Thoracic aorta (tissue), 2 donors: ENCODE measurements at regions not wholly inside any gene's neighbourhood (a gene's known extent, or its start where the extent isn't known, plus 50 kb on each side); places are given as distances from the start of the nearest gene placed in this dataset.
"Not testable (repeated sequence)": the region's sequence is repeated elsewhere in the genome, so short reads cannot be mapped to it uniquely, and the experiment has no call there.

Source experiments
- ATAC-seq: fragments of 150-250 bp; one replicate; pipeline ENCODE4 v1.8.0; 2017; ENCODE audit warnings: low read depth; ENCODE audit not compliant: insufficient number of reproducible peaks, low FRiP score
- DNase-seq: peaks from one replicate; pipeline ENCODE4 v3.0.0-alpha.2; 2020; ENCODE audit warnings: low spot score
- H3K27ac ChIP-seq, 2 donors: fragments of 200-600 bp; sonication (generic); 1 replicate in 1 of 2; 2 replicates in 1 of 2; pipeline ENCODE4 v1.5.1; 2016; ENCODE audit warnings: mild to moderate bottlenecking in 2 of 2, moderate library complexity in 2 of 2
- H3K27me3 ChIP-seq: fragments of 200-600 bp; sonication (generic); replicated peaks from 2 replicates; pipeline ENCODE4 v1.6.0; 2016; ENCODE audit warnings: mild to moderate bottlenecking; ENCODE audit not compliant: insufficient read depth
- H3K36me3 ChIP-seq: fragments of 200-600 bp; sonication (generic); one replicate; pipeline ENCODE4 v1.5.1; 2016
- H3K4me1 ChIP-seq, 2 donors: fragments of 200-600 bp; sonication (generic); 1 replicate in 1 of 2; 2 replicates in 1 of 2; pipeline versions ENCODE4 v1.5.1 to v1.6.0; 2016; ENCODE audit warnings: low read depth in 2 of 2, mild to moderate bottlenecking in 1 of 2; ENCODE audit not compliant: control insufficient read depth in 1 of 2
- H3K4me3 ChIP-seq: fragments of 200-600 bp; sonication (generic); 2 replicates; pipeline ENCODE4 v1.5.1; 2016; ENCODE audit warnings: mild to moderate bottlenecking
- H3K9me3 ChIP-seq: fragments of 200-600 bp; sonication (generic); 2 replicates; pipeline ENCODE4 v1.5.1; 2016
- CTCF ChIP-seq: fragments of 200-600 bp; sonication (generic); IDR thresholded peaks from one replicate; pipeline ENCODE4 v1.5.1; 2019; ENCODE audit warnings: antibody characterized with exemption

- TF ChIP-seq CTCF: no peak
- Histone ChIP-seq H3K27me3 (no peaks in the 10 kb centered on the region), H3K4me1 (peaks cover 6 to 16% of the 10 kb centered on the region in 2 donors), H3K36me3 (no peaks in the 10 kb centered on the region), H3K4me3 (no peak overlapping the region), H3K27ac (no peak overlapping the region), H3K9me3 (no peaks in the 10 kb centered on the region)
- DNase-seq: no peak
- ATAC-seq: no peak
These were observed 118.4 kb upstream of the SPRED1 start for GRCh38 chr15:38134252-38134651.

- not testable (repeated sequence) for H3K27ac ChIP-seq, H3K9me3 ChIP-seq, H3K4me1 ChIP-seq, H3K27me3 ChIP-seq, ATAC-seq, DNase-seq, H3K4me3 ChIP-seq, H3K36me3 ChIP-seq
These were observed 110.4 kb upstream of the SPRED1 start for GRCh38 chr15:38142195-38142594.

GRCh38 chr15:38144921-38145320, 107.7 kb upstream of the SPRED1 start:
- Histone ChIP-seq H3K4me3 (no peak overlapping the region), H3K27ac (no peak overlapping the region), H3K4me1 (no peaks in the 10 kb centered on the region), H3K36me3 (no peaks in the 10 kb centered on the region), H3K9me3 (no peaks in the 10 kb centered on the region), H3K27me3 (no peaks in the 10 kb centered on the region)
- ATAC-seq: no peak
- DNase-seq: no peak
- TF ChIP-seq CTCF: no peak

- Histone ChIP-seq H3K4me3 (no peak overlapping the region), H3K27me3 (no peaks in the 10 kb centered on the region), H3K4me1 (no peaks in the 10 kb centered on the region), H3K36me3 (no peaks in the 10 kb centered on the region), H3K9me3 (peaks cover 5% of the 10 kb centered on the region), H3K27ac (no peak overlapping the region)
- no peak for ATAC-seq
- DNase-seq: no peak
- no peak for TF ChIP-seq CTCF
These were observed 107.0 kb upstream of the SPRED1 start for GRCh38 chr15:38145651-38146111.

- Histone ChIP-seq H3K4me3 (no peak overlapping the region), H3K27me3 (no peaks in the 10 kb centered on the region), H3K4me1 (no peaks in the 10 kb centered on the region), H3K9me3 (peaks cover 7% of the 10 kb centered on the region), H3K27ac (no peak overlapping the region), H3K36me3 (no peaks in the 10 kb centered on the region)
- no peak for TF ChIP-seq CTCF
- DNase-seq (no peak), ATAC-seq (no peak)
These were observed 105.4 kb upstream of the SPRED1 start for GRCh38 chr15:38147246-38147645.

GRCh38 chr15:38148471-38148870, 104.2 kb upstream of the SPRED1 start:
- ATAC-seq (no peak), DNase-seq (no peak)
- peaks cover 7% of the 10 kb centered on the region for H3K9me3 ChIP-seq
- no peaks in the 10 kb centered on the region for H3K4me1 ChIP-seq
- no peak for TF ChIP-seq CTCF
- H3K27me3 ChIP-seq: no peaks in the 10 kb centered on the region
- no peak overlapping the region for H3K4me3 ChIP-seq
- H3K36me3 ChIP-seq: no peaks in the 10 kb centered on the region
- H3K27ac ChIP-seq: no peak overlapping the region
